Adrenal gland (tissue), 9 donors: ENCODE measurements at regions not wholly inside any gene's neighbourhood (a gene's known extent, or its start where the extent isn't known, plus 50 kb on each side); places are given as distances from the start of the nearest gene placed in this dataset.

Experiments
- DNase-seq, 7 donors: peaks; one replicate each; pipeline ENCODE4 v3.0.0-alpha.2; 2019 to 2020
- H3K27ac ChIP-seq, 5 donors: fragments of 200-600 bp; sonication (generic) in 4 of 5; 1 replicate in 3 of 5; 2 replicates in 2 of 5; pipeline versions ENCODE4 v1.5.1 to v1.8.0; 2016 to 2020; ENCODE audit warnings: mild to moderate bottlenecking in 1 of 5
- H3K27me3 ChIP-seq: fragments of 200-600 bp; 2 replicates; pipeline ENCODE4 v1.8.0; 2021
- H3K36me3 ChIP-seq, 2 donors: fragments of 200-600 bp; replicated peaks in 1 of 2; 1 replicate in 1 of 2; 2 replicates in 1 of 2; pipeline versions ENCODE4 v1.5.1 to v1.8.0; 2018 to 2022
- H3K4me1 ChIP-seq, 2 donors: fragments of 200-600 bp; replicated peaks in 1 of 2; 1 replicate in 1 of 2; 2 replicates in 1 of 2; pipeline versions ENCODE4 v1.5.1 to v1.8.0; 2018 to 2021
- H3K4me3 ChIP-seq, 4 donors: fragments of 200-600 bp; sonication (generic) in 3 of 4; one replicate each; pipeline ENCODE4 v1.5.1; 2016 to 2018
- H3K9me3 ChIP-seq, 3 donors: fragments of 200-600 bp; sonication (generic) in 1 of 3; replicated peaks in 1 of 3; 1 replicate in 2 of 3; 2 replicates in 1 of 3; pipeline versions ENCODE4 v1.5.1 to v1.8.0; 2016 to 2021
- POLR2A ChIP-seq, 2 donors: fragments of 450-650 bp; IDR thresholded peaks; one replicate each; pipeline ENCODE4 v1.6.1; 2017; ENCODE audit warnings: antibody characterized with exemption in 2 of 2, mild to moderate bottlenecking in 2 of 2, moderate library complexity in 1 of 2
- WGBS, 4 donors: extraction: QIAGEN DNeasy Blood & Tissue Kit in 2 of 4; methylation state at CpG; one replicate each; pipeline versions ENCODE4 v1.1.5 to v1.1.7; 2013 to 2017; 5-methylcytosine and 5-hydroxymethylcytosine counted together
- intact Hi-C, 2 donors: fragments of 100-400 bp; cut with DNase I; formaldehyde crosslinking; loops; one replicate each; pipeline versions ENCODE4 v1.14.1 to v1.15.0; 2022 to 2023
- TF ChIP-seq, protein P1 (sequence below), 6 experiments: fragments of 450-650 bp in 4 of 6; fragments of 200-600 bp in 2 of 6; sonication (generic) in 1 of 6; IDR thresholded peaks; 1 replicate in 5 of 6; 2 replicates in 1 of 6; pipeline versions ENCODE4 v1.5.1 to v1.8.0; 2016 to 2021; ENCODE audit warnings: antibody characterized with exemption in 6 of 6, mild to moderate bottlenecking in 2 of 6, moderate library complexity in 1 of 6
- donor health status: healthy with polysubstance abuse.
- donor health status: Bipolar disorder and iron deficiency.
- donor health status: DM: yes; HTN: yes; CAD: no.
- donor health status: DM: no; HTN: no; CAD: no.
- donor health status: DM: no; HTN: no; CAD: no.

DNA sequence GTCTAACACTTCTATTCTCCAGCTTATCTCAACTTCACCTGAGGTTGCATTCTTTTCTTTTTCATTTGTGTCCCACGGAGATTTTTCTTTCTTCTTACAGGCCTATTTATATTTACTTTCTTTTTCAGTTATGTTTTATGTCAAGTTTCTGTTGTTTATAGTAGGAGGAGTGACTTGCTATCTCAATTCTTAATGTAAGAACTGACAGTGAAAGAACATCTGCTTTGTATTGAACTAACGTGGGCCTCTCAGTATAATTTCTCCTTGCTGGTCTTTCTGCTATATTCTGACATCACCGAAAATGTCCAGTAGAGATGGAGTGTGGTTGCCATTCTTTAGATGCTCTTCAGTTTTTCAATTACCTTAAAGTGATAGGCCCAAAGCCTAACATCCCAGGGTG, 521.7 kb downstream of the EPM2A start:
- H3K27me3 ChIP-seq = no peaks in the 10 kb centered on the region
- intact Hi-C loops = loop anchor here in 1 of 2 donors (10.0 kb wide), 2 partner anchors 279 to 629 kb away; no protein-coding TSS in a partner anchor
- WGBS, 4 donors = 76 to 83% (median 79%) methylated on average over 3 of the region's 3 CpGs
- no peaks in the 10 kb centered on the region for H3K9me3 ChIP-seq
- H3K36me3 ChIP-seq = no peaks in the 10 kb centered on the region
- H3K27ac ChIP-seq = no peak overlapping the region
- H3K4me1 ChIP-seq = no peaks in the 10 kb centered on the region
- TF ChIP-seq POLR2A (IDR thresholded peaks at IDR 0.05) = no peak
- TF ChIP-seq, protein P1, sequence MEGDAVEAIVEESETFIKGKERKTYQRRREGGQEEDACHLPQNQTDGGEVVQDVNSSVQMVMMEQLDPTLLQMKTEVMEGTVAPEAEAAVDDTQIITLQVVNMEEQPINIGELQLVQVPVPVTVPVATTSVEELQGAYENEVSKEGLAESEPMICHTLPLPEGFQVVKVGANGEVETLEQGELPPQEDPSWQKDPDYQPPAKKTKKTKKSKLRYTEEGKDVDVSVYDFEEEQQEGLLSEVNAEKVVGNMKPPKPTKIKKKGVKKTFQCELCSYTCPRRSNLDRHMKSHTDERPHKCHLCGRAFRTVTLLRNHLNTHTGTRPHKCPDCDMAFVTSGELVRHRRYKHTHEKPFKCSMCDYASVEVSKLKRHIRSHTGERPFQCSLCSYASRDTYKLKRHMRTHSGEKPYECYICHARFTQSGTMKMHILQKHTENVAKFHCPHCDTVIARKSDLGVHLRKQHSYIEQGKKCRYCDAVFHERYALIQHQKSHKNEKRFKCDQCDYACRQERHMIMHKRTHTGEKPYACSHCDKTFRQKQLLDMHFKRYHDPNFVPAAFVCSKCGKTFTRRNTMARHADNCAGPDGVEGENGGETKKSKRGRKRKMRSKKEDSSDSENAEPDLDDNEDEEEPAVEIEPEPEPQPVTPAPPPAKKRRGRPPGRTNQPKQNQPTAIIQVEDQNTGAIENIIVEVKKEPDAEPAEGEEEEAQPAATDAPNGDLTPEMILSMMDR (IDR thresholded peaks at IDR 0.05) = no peak
- H3K4me3 ChIP-seq = no peak overlapping the region
- DNase-seq = no peak

- intact Hi-C loops = loop anchor here in 1 of 2 donors (10.0 kb wide), 2 partner anchors 280 to 630 kb away; no protein-coding TSS in a partner anchor
- Histone ChIP-seq H3K4me3 (no peak overlapping the region), H3K36me3 (no peaks in the 10 kb centered on the region), H3K27ac (no peak overlapping the region), H3K9me3 (no peaks in the 10 kb centered on the region), H3K4me1 (no peaks in the 10 kb centered on the region), H3K27me3 (no peaks in the 10 kb centered on the region)
- peak in 2 of 7 donors; percentile 13 to 21 for DNase-seq
- TF ChIP-seq POLR2A (IDR thresholded peaks at IDR 0.05) = no peak
- TF ChIP-seq, protein P1 (IDR thresholded peaks at IDR 0.05) = peak; percentile 29 to 75 (median 52)
- WGBS, 4 donors = 0 to 5% (median 2%) methylated on average over 2 of the region's 2 CpGs
Measured at GRCh38 chr6:145214570-145214969, 520.8 kb downstream of the EPM2A start.

DNA sequence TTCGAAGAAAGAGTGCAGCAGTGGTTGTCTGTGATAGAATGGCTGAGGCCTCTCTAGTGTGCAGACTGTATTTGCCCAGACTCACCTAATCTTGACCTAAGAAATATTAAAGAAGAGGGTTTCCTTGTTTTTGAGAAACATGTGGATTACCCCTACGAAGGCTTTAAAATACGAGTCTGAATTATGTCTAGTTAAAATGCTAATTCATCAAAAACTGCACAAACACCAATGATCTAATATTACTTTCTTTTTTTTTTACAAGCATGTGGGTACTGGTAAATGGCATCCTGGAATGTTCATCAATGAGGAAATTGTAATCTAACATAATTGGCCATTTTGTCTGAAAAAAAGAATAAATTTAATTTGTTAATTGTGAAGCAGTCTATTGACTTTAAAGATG, 510.9 kb downstream of the EPM2A start:
- H3K4me1 ChIP-seq = no peaks in the 10 kb centered on the region
- no peak overlapping the region for H3K4me3 ChIP-seq
- no peak for TF ChIP-seq POLR2A (IDR thresholded peaks at IDR 0.05)
- TF ChIP-seq, protein P1 (IDR thresholded peaks at IDR 0.05) = no peak
- intact Hi-C loops = no loop called here
- no peaks in the 10 kb centered on the region for H3K9me3 ChIP-seq
- no peaks in the 10 kb centered on the region for H3K36me3 ChIP-seq
- H3K27ac ChIP-seq = no peak overlapping the region
- no peak for DNase-seq
- 80 to 89% (median 83%) methylated on average over 3 of the region's 3 CpGs for WGBS, 4 donors
- H3K27me3 ChIP-seq = no peaks in the 10 kb centered on the region

DNA sequence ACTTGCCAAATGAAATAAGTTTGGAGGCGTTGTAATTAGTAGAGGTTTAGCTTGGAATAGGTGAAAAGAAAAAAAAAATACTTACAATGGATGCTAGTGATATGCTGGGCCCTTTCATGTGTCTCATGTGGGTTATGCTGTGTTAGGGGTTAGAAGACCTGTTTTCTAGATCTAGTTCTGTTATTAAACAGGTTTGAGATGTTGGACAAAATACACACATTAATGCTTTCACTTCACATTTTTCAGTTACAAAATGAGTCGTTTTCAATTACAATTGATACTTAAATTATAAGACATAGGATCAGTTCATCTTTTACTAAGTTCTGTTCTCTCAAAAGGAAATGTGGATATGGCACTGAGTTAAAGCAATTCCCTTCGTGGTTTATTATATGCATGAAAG, 509.8 kb downstream of the EPM2A start:
- H3K27me3 ChIP-seq = no peaks in the 10 kb centered on the region
- DNase-seq = no peak
- WGBS, 4 donors = 54 to 84% (median 78%) methylated on average over 3 of the region's 3 CpGs
- H3K4me1 ChIP-seq = no peaks in the 10 kb centered on the region
- TF ChIP-seq, protein P1 (IDR thresholded peaks at IDR 0.05) = no peak
- no peak for TF ChIP-seq POLR2A (IDR thresholded peaks at IDR 0.05)
- H3K27ac ChIP-seq = no peak overlapping the region
- H3K36me3 ChIP-seq = no peaks in the 10 kb centered on the region
- intact Hi-C loops = no loop called here
- no peak overlapping the region for H3K4me3 ChIP-seq
- H3K9me3 ChIP-seq = no peaks in the 10 kb centered on the region
